PC-9 (cell line): ENCODE measurements at regions not wholly inside any gene's neighbourhood (a gene's known extent, or its start where the extent isn't known, plus 50 kb on each side); places are given as distances from the start of the nearest gene placed in this dataset.

ENCODE experiments used
- EZH2 ChIP-seq: fragments of 200-600 bp; sonication (generic); IDR thresholded peaks from 2 replicates; pipeline ENCODE4 v1.8.0; 2017; ENCODE audit warnings: antibody characterized with exemption, low read depth
- TF ChIP-seq, protein P1 (sequence below): fragments of 200-600 bp; sonication (generic); conservative IDR thresholded peaks from 2 replicates; pipeline ENCODE4 v1.6.1; 2017; ENCODE audit warnings: mixed run types, antibody characterized with exemption, mild to moderate bottlenecking, moderate library complexity

DNA sequence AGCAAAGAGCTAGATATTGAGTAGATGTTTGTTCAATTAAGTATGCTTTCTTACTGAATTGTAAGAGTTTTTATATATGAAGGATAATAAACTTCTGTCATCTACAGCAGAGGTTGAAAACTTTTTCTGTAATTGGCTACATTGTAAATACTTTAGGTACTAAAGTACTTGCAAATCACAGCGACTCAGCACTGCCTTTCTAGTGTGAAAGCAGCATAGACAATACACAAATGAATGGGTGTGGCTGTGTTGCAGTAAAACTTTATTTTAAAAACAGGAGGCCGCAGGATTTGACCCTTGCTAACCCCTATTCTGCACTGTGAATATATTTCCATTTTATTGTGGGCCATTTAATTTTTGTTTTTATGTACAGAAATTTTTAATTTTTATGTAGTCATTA lies 104.3 kb upstream of the TMC3 start:
- TF ChIP-seq EZH2 = no peak
- TF ChIP-seq, protein P1, sequence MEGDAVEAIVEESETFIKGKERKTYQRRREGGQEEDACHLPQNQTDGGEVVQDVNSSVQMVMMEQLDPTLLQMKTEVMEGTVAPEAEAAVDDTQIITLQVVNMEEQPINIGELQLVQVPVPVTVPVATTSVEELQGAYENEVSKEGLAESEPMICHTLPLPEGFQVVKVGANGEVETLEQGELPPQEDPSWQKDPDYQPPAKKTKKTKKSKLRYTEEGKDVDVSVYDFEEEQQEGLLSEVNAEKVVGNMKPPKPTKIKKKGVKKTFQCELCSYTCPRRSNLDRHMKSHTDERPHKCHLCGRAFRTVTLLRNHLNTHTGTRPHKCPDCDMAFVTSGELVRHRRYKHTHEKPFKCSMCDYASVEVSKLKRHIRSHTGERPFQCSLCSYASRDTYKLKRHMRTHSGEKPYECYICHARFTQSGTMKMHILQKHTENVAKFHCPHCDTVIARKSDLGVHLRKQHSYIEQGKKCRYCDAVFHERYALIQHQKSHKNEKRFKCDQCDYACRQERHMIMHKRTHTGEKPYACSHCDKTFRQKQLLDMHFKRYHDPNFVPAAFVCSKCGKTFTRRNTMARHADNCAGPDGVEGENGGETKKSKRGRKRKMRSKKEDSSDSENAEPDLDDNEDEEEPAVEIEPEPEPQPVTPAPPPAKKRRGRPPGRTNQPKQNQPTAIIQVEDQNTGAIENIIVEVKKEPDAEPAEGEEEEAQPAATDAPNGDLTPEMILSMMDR = no peak
